ENCODE measurements at regions not wholly inside any gene's neighbourhood (a gene's known extent, or its start where the extent isn't known, plus 50 kb on each side); places are given as distances from the start of the nearest gene placed in this dataset.
"Not testable (repeated sequence)": the region's sequence is repeated elsewhere in the genome, so short reads cannot be mapped to it uniquely, and the experiment has no call there.

- no peaks in the 10 kb centered on the region for H3K9me2 ChIP-seq (ENCODE audit: insufficient read depth)
- H4K20me1 ChIP-seq (ENCODE audit: insufficient read depth) = peaks cover 22% of the 10 kb centered on the region
- no peaks in the 10 kb centered on the region for H3K79me2 ChIP-seq (ENCODE audit: low read depth)
- no peaks in the 10 kb centered on the region for H3K4me1 ChIP-seq (replicated peaks; ENCODE audit: insufficient read depth)
- ChIA-PET CTCF (no interaction called here), POLR2A (ENCODE audit: unreplicated experiment) (no interaction called here)
- intact Hi-C loops (cut with micrococcal nuclease; ENCODE audit: unreplicated experiment) = no loop called here
- H3K4me2 ChIP-seq = no peak overlapping the region
- H3F3A ChIP-seq (ENCODE audit: insufficient read depth, low read depth) = no peaks in the 10 kb centered on the region
- H3K27me3 ChIP-seq (ENCODE audit: insufficient read depth, low read depth) = no peaks in the 10 kb centered on the region
- H3K4me3 ChIP-seq = no peak overlapping the region
- no TSS peak for BruUV-seq (replicated peaks)
- H3K27ac ChIP-seq = no peak overlapping the region
- no peak for DNase-seq
- no peaks in the 10 kb centered on the region for H3K9me3 ChIP-seq (ENCODE audit: insufficient read depth, low read depth)
- TF ChIP-seq EZH2 (IDR thresholded peaks at IDR 0.05; ENCODE audit: low read depth) = no peak
- TF ChIP-seq CTCF (conservative IDR thresholded peaks at IDR 0.05) = no peak
- no peak overlapping the region for H2AFZ ChIP-seq
- H3K36me3 ChIP-seq (ENCODE audit: low read depth) = no peaks in the 10 kb centered on the region
Measured at GRCh38 chr16:27628241-27628942, 78.4 kb downstream of the KATNIP start.

- H3K4me1 ChIP-seq (replicated peaks; ENCODE audit: insufficient read depth); H3K4me3 ChIP-seq; intact Hi-C loops (cut with micrococcal nuclease; ENCODE audit: unreplicated experiment); H3K36me3 ChIP-seq (ENCODE audit: low read depth); H3K9me3 ChIP-seq (ENCODE audit: insufficient read depth, low read depth); CTCF ChIA-PET; H3K4me2 ChIP-seq; POLR2A ChIA-PET (ENCODE audit: unreplicated experiment); H3K27me3 ChIP-seq (ENCODE audit: insufficient read depth, low read depth); H3K9me2 ChIP-seq (ENCODE audit: insufficient read depth); DNase-seq; H3K79me2 ChIP-seq (ENCODE audit: low read depth); H3K27ac ChIP-seq; BruUV-seq (replicated peaks); H2AFZ ChIP-seq; H3F3A ChIP-seq (ENCODE audit: insufficient read depth, low read depth): not testable (repeated sequence)
- peaks cover 22% of the 10 kb centered on the region for H4K20me1 ChIP-seq (ENCODE audit: insufficient read depth)
Measured at GRCh38 chr16:27628943-27629462, 79.1 kb downstream of the KATNIP start.

DNA sequence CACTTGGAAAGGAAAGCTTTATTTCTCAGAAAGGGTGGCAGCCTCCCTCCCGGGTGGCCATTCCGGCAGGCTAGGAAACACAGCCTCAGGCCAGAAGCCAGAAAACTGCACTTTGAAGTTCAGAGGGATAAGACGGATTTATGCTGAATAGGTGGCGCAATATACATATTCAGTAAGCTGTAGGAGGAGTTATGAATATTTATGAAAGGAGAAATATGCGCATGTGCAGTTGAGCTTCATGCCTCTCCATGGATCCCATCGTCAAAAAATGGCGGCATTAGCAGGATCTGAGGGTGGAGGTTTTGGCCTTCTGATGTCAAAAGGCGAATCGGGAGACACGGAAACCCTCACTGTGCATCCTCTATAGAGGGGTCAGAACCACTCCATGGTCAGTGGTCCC is 82.3 kb downstream of the KATNIP start:
- Histone ChIP-seq H3K27me3 (ENCODE audit: insufficient read depth, low read depth) (no peaks in the 10 kb centered on the region), H3K36me3 (ENCODE audit: low read depth) (no peaks in the 10 kb centered on the region; the same call in 1 of the 2 replicates), H3K9me3 (ENCODE audit: insufficient read depth, low read depth) (no peaks in the 10 kb centered on the region), H3K4me1 (replicated peaks; ENCODE audit: insufficient read depth) (no peaks in the 10 kb centered on the region), H4K20me1 (ENCODE audit: insufficient read depth) (peaks cover 18% of the 10 kb centered on the region; the same call in 1 of the 2 replicates), H3F3A (ENCODE audit: insufficient read depth, low read depth) (no peaks in the 10 kb centered on the region), H3K79me2 (ENCODE audit: low read depth) (no peaks in the 10 kb centered on the region), H3K27ac (no peak overlapping the region), H2AFZ (no peak overlapping the region), H3K4me3 (no peak overlapping the region), H3K4me2 (no peak overlapping the region), H3K9me2 (ENCODE audit: insufficient read depth) (no peaks in the 10 kb centered on the region)
- ChIA-PET CTCF (interaction anchor here (0.6 kb wide), 1 partner anchor 39 kb away, joined by 3 read pairs; no protein-coding TSS in a partner anchor), POLR2A (ENCODE audit: unreplicated experiment) (interaction anchor here (0.7 kb wide), 1 partner anchor 83 kb away, joined by 7 read pairs; the partner anchor contains the start of genes GTF3C1 and KATNIP)
- no peak for DNase-seq
- TF ChIP-seq EZH2 (IDR thresholded peaks at IDR 0.05; ENCODE audit: low read depth) = no peak
- TF ChIP-seq CTCF (conservative IDR thresholded peaks at IDR 0.05) = no peak
- no TSS peak for BruUV-seq (replicated peaks)
- intact Hi-C loops (cut with micrococcal nuclease; ENCODE audit: unreplicated experiment) = no loop called here

Data from PC-9 (cell line).